Colonic mucosa (tissue), 4 donors: ENCODE measurements at regions not wholly inside any gene's neighbourhood (a gene's known extent, or its start where the extent isn't known, plus 50 kb on each side); places are given as distances from the start of the nearest gene placed in this dataset.

Experiments
- DNase-seq: peaks from one replicate; pipeline ENCODE4 v3.0.0-alpha.2; 2020
- H3K27ac ChIP-seq: fragments of 200-600 bp; one replicate; pipeline ENCODE4 v1.8.0; 2021
- H3K27me3 ChIP-seq: fragments of 200-600 bp; one replicate; pipeline ENCODE4 v1.8.0; 2021
- H3K36me3 ChIP-seq: fragments of 200-600 bp; one replicate; pipeline ENCODE4 v1.8.0; 2021
- H3K4me1 ChIP-seq: fragments of 200-600 bp; one replicate; pipeline ENCODE4 v1.8.0; 2021; ENCODE audit warnings: mild to moderate bottlenecking
- H3K4me3 ChIP-seq: fragments of 200-600 bp; one replicate; pipeline ENCODE4 v1.8.0; 2021
- H3K9ac ChIP-seq, 2 donors: one replicate each; pipeline ENCODE4 v1.7.0; 2013; ENCODE audit warnings: control low read depth in 2 of 2, low read depth in 2 of 2, low read length in 2 of 2
- H3K9me3 ChIP-seq: fragments of 200-600 bp; one replicate; pipeline ENCODE4 v1.8.0; 2021
- intact Hi-C: fragments of 100-400 bp; cut with DNase I; formaldehyde crosslinking; loops from one replicate; pipeline ENCODE4 v1.14.1; 2022
- TF ChIP-seq, protein P1 (sequence below): fragments of 200-600 bp; IDR thresholded peaks from one replicate; pipeline ENCODE4 v1.8.0; 2022; ENCODE audit warnings: antibody characterized with exemption, mild to moderate bottlenecking
- donor health status: healthy.
- donor health status: DM: no; HTN: no; CAD: no.
- donor health status: DM: no; HTN: no; CAD: no.

DNA sequence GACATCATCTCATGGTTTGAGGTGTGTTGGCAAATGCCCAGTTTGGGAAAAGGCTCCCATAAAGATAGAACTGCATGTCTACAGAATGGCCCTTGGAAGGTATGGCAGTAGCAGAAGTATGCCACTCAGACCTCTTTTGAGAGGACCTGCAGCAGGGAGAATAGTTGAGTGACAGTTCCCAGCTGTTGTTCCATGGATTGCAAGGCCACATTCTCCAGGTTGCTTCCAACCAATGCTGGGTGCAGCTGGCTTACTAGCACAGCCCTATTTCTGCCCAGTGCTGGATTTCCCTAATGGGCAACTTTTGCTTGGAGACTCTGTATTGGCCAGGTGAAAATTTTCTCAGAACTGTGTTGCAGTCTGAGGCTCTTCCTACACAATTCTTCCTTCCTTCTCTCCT, 266.2 kb downstream of the UTP18 start:
- intact Hi-C loops, result no loop called here
- TF ChIP-seq, protein P1, sequence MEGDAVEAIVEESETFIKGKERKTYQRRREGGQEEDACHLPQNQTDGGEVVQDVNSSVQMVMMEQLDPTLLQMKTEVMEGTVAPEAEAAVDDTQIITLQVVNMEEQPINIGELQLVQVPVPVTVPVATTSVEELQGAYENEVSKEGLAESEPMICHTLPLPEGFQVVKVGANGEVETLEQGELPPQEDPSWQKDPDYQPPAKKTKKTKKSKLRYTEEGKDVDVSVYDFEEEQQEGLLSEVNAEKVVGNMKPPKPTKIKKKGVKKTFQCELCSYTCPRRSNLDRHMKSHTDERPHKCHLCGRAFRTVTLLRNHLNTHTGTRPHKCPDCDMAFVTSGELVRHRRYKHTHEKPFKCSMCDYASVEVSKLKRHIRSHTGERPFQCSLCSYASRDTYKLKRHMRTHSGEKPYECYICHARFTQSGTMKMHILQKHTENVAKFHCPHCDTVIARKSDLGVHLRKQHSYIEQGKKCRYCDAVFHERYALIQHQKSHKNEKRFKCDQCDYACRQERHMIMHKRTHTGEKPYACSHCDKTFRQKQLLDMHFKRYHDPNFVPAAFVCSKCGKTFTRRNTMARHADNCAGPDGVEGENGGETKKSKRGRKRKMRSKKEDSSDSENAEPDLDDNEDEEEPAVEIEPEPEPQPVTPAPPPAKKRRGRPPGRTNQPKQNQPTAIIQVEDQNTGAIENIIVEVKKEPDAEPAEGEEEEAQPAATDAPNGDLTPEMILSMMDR, result no peak
- no peak overlapping the region for H3K27ac ChIP-seq
- H3K27me3 ChIP-seq, result no peaks in the 10 kb centered on the region
- DNase-seq, result no peak
- H3K9me3 ChIP-seq, result no peaks in the 10 kb centered on the region
- H3K9ac ChIP-seq, result no peak overlapping the region
- no peak overlapping the region for H3K4me3 ChIP-seq
- no peaks in the 10 kb centered on the region for H3K4me1 ChIP-seq
- no peaks in the 10 kb centered on the region for H3K36me3 ChIP-seq

DNA sequence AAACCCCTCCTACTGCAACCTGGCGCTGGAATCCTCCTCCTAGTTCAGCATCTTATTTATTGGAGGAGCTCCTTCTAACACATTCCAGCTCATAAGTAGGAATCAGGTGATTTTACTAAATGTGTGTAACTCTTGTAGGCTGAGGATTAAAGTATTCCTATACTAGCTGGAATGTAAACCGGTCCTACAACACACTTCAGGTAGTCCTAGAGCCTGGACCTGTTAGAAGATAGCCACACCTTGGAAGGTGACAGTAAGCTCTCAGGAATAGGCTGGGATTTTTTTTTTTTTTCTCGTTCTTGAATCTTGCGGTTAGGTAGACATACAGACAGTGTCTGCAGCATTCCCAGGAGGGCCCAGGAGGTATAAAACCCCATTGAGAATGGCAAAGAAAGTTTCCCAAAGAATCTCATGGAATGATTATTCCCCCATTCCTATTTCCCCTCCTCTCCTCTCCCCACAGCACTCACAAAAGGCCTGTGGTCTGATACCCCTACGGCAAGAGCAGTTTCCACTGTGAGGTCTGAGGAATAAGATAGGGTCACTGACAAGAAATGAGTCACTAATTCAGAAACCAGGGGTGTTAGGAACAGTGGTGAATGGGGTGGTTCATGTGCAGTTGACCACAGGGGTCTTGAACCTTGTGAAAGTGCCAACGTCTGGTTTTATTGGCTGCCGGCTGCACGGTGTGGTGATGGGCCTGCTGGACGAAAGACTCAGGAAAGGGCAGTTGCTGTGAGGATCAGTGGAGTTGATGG, 267.1 kb downstream of the UTP18 start:
- Histone ChIP-seq H3K27ac (no peak overlapping the region), H3K27me3 (no peaks in the 10 kb centered on the region), H3K4me3 (no peak overlapping the region), H3K9ac (no peak overlapping the region), H3K9me3 (no peaks in the 10 kb centered on the region), H3K36me3 (no peaks in the 10 kb centered on the region), H3K4me1 (no peaks in the 10 kb centered on the region)
- no peak for DNase-seq
- TF ChIP-seq, protein P1, result no peak
- intact Hi-C loops, result no loop called here

DNA sequence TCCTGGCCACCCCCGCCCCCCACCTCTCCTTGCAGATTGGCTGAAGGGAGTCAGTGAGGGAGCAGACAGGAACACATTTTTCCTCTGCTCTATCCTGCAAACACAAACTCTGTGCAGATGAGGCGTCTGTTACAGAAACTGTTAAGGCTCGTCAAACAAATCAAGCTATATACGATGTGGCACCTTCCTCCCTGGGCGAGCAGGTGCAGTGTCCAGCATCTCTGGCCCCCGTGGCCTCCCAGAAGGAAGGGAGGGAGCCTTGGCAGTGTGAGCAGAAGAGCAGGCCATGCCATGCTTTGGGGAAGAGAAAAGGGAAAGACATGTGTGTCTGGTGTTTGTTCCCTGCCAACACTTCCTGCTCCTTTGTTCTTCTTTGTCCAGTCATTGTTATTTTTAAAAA, 267.8 kb downstream of the UTP18 start:
- Histone ChIP-seq H3K9ac (no peak overlapping the region), H3K36me3 (no peaks in the 10 kb centered on the region), H3K27me3 (no peaks in the 10 kb centered on the region), H3K4me1 (no peaks in the 10 kb centered on the region), H3K27ac (no peak overlapping the region), H3K4me3 (no peak overlapping the region), H3K9me3 (no peaks in the 10 kb centered on the region)
- intact Hi-C loops, result no loop called here
- TF ChIP-seq, protein P1, result no peak
- DNase-seq, result no peak

DNA sequence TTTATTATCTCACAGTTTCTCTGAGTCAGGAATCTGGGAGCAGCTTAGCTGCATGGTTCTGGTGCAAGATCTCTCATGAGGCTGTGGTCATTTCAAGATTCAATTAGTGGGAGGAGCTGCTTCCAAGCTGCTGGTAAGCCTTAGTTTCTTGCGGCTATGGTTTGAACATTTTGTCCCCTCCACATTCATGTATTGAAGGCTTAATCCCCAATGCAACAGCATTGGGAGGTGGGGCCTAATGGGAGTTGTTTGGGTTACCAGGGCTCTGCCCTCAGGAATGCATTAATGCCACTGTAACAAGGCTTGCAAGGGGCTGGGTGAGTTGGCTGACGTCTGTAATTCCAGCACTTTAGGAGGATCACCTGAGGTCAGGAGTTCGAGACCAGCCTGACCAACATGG, 272.9 kb downstream of the UTP18 start:
- Histone ChIP-seq H3K27me3 (no peaks in the 10 kb centered on the region), H3K4me3 (no peak overlapping the region), H3K4me1 (no peaks in the 10 kb centered on the region), H3K9ac (no peak overlapping the region), H3K9me3 (no peaks in the 10 kb centered on the region), H3K27ac (no peak overlapping the region), H3K36me3 (no peaks in the 10 kb centered on the region)
- intact Hi-C loops, result no loop called here
- TF ChIP-seq, protein P1, result no peak
- no peak for DNase-seq

GRCh38 chr17:51533821-51534220, 273.5 kb downstream of the UTP18 start:
- TF ChIP-seq, protein P1, result no peak
- H3K36me3 ChIP-seq, result no peaks in the 10 kb centered on the region
- H3K27ac ChIP-seq, result no peak overlapping the region
- no peaks in the 10 kb centered on the region for H3K4me1 ChIP-seq
- no peak overlapping the region for H3K9ac ChIP-seq
- H3K27me3 ChIP-seq, result no peaks in the 10 kb centered on the region
- intact Hi-C loops, result no loop called here
- H3K4me3 ChIP-seq, result no peak overlapping the region
- DNase-seq, result no peak
- H3K9me3 ChIP-seq, result no peaks in the 10 kb centered on the region
